ENCODE measurements at regions not wholly inside any gene's neighbourhood (a gene's known extent, or its start where the extent isn't known, plus 50 kb on each side); places are given as distances from the start of the nearest gene placed in this dataset.

GRCh38 chr1:34655875-34656240 is 99.0 kb upstream of the GJB5 start:
- DNase-seq (ENCODE audit: low read depth): no peak

GRCh38 chr1:34656299-34656698 is 98.5 kb upstream of the GJB5 start:
- DNase-seq (ENCODE audit: low read depth): no peak

GRCh38 chr1:34656731-34657130 is 98.1 kb upstream of the GJB5 start:
- no peak for DNase-seq (ENCODE audit: low read depth)

- no peak for DNase-seq (ENCODE audit: low read depth)
Observed at GRCh38 chr1:34657266-34657665, 97.6 kb upstream of the GJB5 start.

- DNase-seq (ENCODE audit: low read depth): no peak
Observed at GRCh38 chr1:34657849-34658248, 97.0 kb upstream of the GJB5 start.

GRCh38 chr1:34663031-34663430 is 91.8 kb upstream of the GJB5 start:
- DNase-seq (ENCODE audit: low read depth): no peak

- DNase-seq (ENCODE audit: low read depth): no peak
Observed at GRCh38 chr1:34668063-34668462, 86.8 kb upstream of the GJB5 start.

GRCh38 chr1:34670982-34671381 is 83.9 kb upstream of the GJB5 start:
- no peak for DNase-seq (ENCODE audit: low read depth)

- DNase-seq (ENCODE audit: low read depth): no peak
Observed at GRCh38 chr1:34671887-34672286, 83.0 kb upstream of the GJB5 start.

- DNase-seq (ENCODE audit: low read depth): peak; percentile 40
Observed at GRCh38 chr1:34681480-34682451, 73.1 kb upstream of the GJB5 start.

GRCh38 chr1:34682452-34683223 is 72.2 kb upstream of the GJB5 start:
- DNase-seq (ENCODE audit: low read depth): no peak

- no peak for DNase-seq (ENCODE audit: low read depth)
Observed at GRCh38 chr1:34683616-34684015, 71.2 kb upstream of the GJB5 start.

GRCh38 chr1:34684266-34684665 is 70.6 kb upstream of the GJB5 start:
- DNase-seq (ENCODE audit: low read depth): no peak

- no peak for DNase-seq (ENCODE audit: low read depth)
Observed at GRCh38 chr1:34685225-34685624, 69.6 kb upstream of the GJB5 start.

GRCh38 chr1:34686531-34686930 is 68.3 kb upstream of the GJB5 start:
- DNase-seq (ENCODE audit: low read depth): no peak

GRCh38 chr1:34688006-34688741 is 66.7 kb upstream of the GJB5 start:
- no peak for DNase-seq (ENCODE audit: low read depth)

- DNase-seq (ENCODE audit: low read depth): no peak
Observed at GRCh38 chr1:34690269-34690668, 64.6 kb upstream of the GJB5 start.

- DNase-seq (ENCODE audit: low read depth): no peak
Observed at GRCh38 chr1:34693081-34693480, 61.8 kb upstream of the GJB5 start.

GRCh38 chr1:34694383-34694782 is 60.5 kb upstream of the GJB5 start:
- no peak for DNase-seq (ENCODE audit: low read depth)

GRCh38 chr1:34695580-34695979 is 59.3 kb upstream of the GJB5 start:
- no peak for DNase-seq (ENCODE audit: low read depth)

- DNase-seq (ENCODE audit: low read depth): peak; percentile 84
Observed at GRCh38 chr1:34696230-34696629, 58.6 kb upstream of the GJB5 start.

GRCh38 chr1:34696981-34697380 is 57.9 kb upstream of the GJB5 start:
- peak; percentile 25 for DNase-seq (ENCODE audit: low read depth)
